IMR-90 (cell line): ENCODE measurements at regions not wholly inside any gene's neighbourhood (a gene's known extent, or its start where the extent isn't known, plus 50 kb on each side); places are given as distances from the start of the nearest gene placed in this dataset.

Experiments
- ATAC-seq: fragments of 200-7000 bp; cut with Tn5 transposase; 2 replicates; pipeline ENCODE4 v1.9.1; 2020; ENCODE audit warnings: low read depth, mild to moderate bottlenecking, moderate library complexity
- BruUV-seq: library from RNA; stranded (reverse); fragments of 400-500 nt; replicated peaks from 2 replicates; lab custom pipeline; 2021; lab: Mats Ljungman, UMichigan
- CTCF ChIA-PET: fragments of 300-600 bp; formaldehyde crosslinking; extraction: SDS; loops from one replicate; lab custom pipeline; 2021; ENCODE audit warnings: antibody characterized with exemption; lab: Yijun Ruan, JAX
- POLR2A ChIA-PET: fragments of 300-600 bp; sonication (Branson Sonifier 250); formaldehyde crosslinking; loops from one replicate; lab custom pipeline; 2022; ENCODE audit warnings: antibody characterized with exemption; ENCODE audit not compliant: unreplicated experiment; lab: Charles Lee
- DNase-seq: peaks from one replicate; pipeline ENCODE4 v3.0.0; 2013
- H2AFZ ChIP-seq: replicated peaks from 2 replicates; pipeline ENCODE3; 2013; ENCODE audit warnings: low read length, mild to moderate bottlenecking; ENCODE audit not compliant: poor library complexity
- H2AK5ac ChIP-seq: 2 replicates; pipeline ENCODE4 v1.6.1; 2013; ENCODE audit warnings: low read depth, low read length, inconsistent platforms
- H2AK9ac ChIP-seq: replicated peaks from 2 replicates; pipeline ENCODE3; 2013; ENCODE audit warnings: mild to moderate bottlenecking, low read depth, low read length, moderate library complexity; ENCODE audit not compliant: poor library complexity
- H2BK120ac ChIP-seq: 2 replicates; pipeline ENCODE4 v1.6.1; 2013; ENCODE audit warnings: low read depth, low read length, inconsistent platforms
- H2BK15ac ChIP-seq: 3 replicates; pipeline ENCODE4 v1.6.1; 2013; ENCODE audit warnings: low read depth, low read length, inconsistent platforms
- H2BK20ac ChIP-seq: 2 replicates; pipeline ENCODE4 v1.6.1; 2013; ENCODE audit warnings: low read depth, mild to moderate bottlenecking, inconsistent platforms, low read length, moderate library complexity
- H2BK5ac ChIP-seq: 2 replicates; pipeline ENCODE4 v1.6.1; 2013; ENCODE audit warnings: mild to moderate bottlenecking, low read depth, low read length, inconsistent platforms; ENCODE audit not compliant: poor library complexity, severe bottlenecking
- H3K14ac ChIP-seq: replicated peaks from 2 replicates; pipeline ENCODE4 v1.6.1; 2013; ENCODE audit warnings: low read depth, low read length, inconsistent platforms
- H3K18ac ChIP-seq: 2 replicates; pipeline ENCODE4 v1.6.1; 2013; ENCODE audit warnings: low read depth, low read length, control low read depth
- H3K23ac ChIP-seq: 2 replicates; pipeline ENCODE4 v1.6.1; 2013; ENCODE audit warnings: low read depth, low read length, inconsistent platforms
- H3K27ac ChIP-seq: 2 replicates; pipeline ENCODE4 v1.5.1; 2013; ENCODE audit warnings: mild to moderate bottlenecking, control low read depth, low read length; ENCODE audit not compliant: insufficient read depth
- H3K27me3 ChIP-seq: 2 replicates; pipeline ENCODE4 v1.6.1; 2013; ENCODE audit warnings: low read length; ENCODE audit not compliant: control insufficient read depth, insufficient read depth
- H3K36me3 ChIP-seq: 2 replicates; pipeline ENCODE4 v1.6.1; 2013; ENCODE audit warnings: low read length, mixed read lengths; ENCODE audit not compliant: control insufficient read depth, insufficient read depth
- H3K4ac ChIP-seq: 2 replicates; pipeline ENCODE4 v1.6.1; 2013; ENCODE audit warnings: low read depth, low read length, inconsistent platforms
- H3K4me1 ChIP-seq: 2 replicates; pipeline ENCODE4 v1.6.1; 2013; ENCODE audit warnings: low read length, mixed read lengths; ENCODE audit not compliant: control insufficient read depth, insufficient read depth
- H3K4me2 ChIP-seq: 2 replicates; pipeline ENCODE4 v1.6.1; 2013; ENCODE audit warnings: low read depth, mild to moderate bottlenecking, control low read depth, low read length, moderate library complexity
- H3K4me3 ChIP-seq: 2 replicates; pipeline ENCODE4 v1.5.1; 2013; ENCODE audit warnings: low read depth, mild to moderate bottlenecking, control low read depth, low read length, moderate library complexity; ENCODE audit not compliant: insufficient read depth
- H3K56ac ChIP-seq: 2 replicates; pipeline ENCODE4 v1.6.1; 2013; ENCODE audit warnings: low read length, inconsistent platforms; ENCODE audit not compliant: insufficient read depth; ENCODE audit errors: extremely low read depth
- H3K79me1 ChIP-seq, 2 experiments: 2 replicates each; pipeline ENCODE4 v1.6.1; 2013; ENCODE audit warnings: low read length in 2 of 2, inconsistent platforms in 1 of 2, low read depth in 1 of 2
- H3K9ac ChIP-seq: 2 replicates; pipeline ENCODE4 v1.6.1; 2013; ENCODE audit warnings: low read depth, low read length, control low read depth
- H3K9me1 ChIP-seq: 2 replicates; pipeline ENCODE4 v1.6.1; 2013; ENCODE audit warnings: low read length, inconsistent platforms; ENCODE audit not compliant: insufficient read depth
- H3K9me3 ChIP-seq: 2 replicates; pipeline ENCODE4 v1.6.1; 2013; ENCODE audit warnings: low read length; ENCODE audit not compliant: control insufficient read depth, insufficient read depth
- H4K20me1 ChIP-seq: 2 replicates; pipeline ENCODE4 v1.6.1; 2013; ENCODE audit warnings: low read length, inconsistent platforms; ENCODE audit not compliant: insufficient read depth
- H4K5ac ChIP-seq: 2 replicates; pipeline ENCODE4 v1.6.1; 2013; ENCODE audit warnings: mild to moderate bottlenecking, low read depth, low read length, control low read depth
- H4K8ac ChIP-seq, 2 experiments: 2 replicates each; pipeline ENCODE4 v1.6.1; 2013; ENCODE audit warnings: low read depth in 2 of 2, low read length in 2 of 2, control low read depth in 1 of 2, inconsistent platforms in 1 of 2
- H4K91ac ChIP-seq: 2 replicates; pipeline ENCODE4 v1.6.1; 2013; ENCODE audit warnings: low read depth, low read length, inconsistent platforms; ENCODE audit not compliant: insufficient read depth
- BHLHE40 ChIP-seq: fragments of 150-350 bp; IDR thresholded peaks from 2 replicates; pipeline ENCODE4 v1.6.1; 2016; ENCODE audit warnings: mild to moderate bottlenecking, low read depth, low read length
- FOS ChIP-seq: fragments of 150-350 bp; IDR thresholded peaks from 2 replicates; pipeline ENCODE4 v1.6.1; 2016; ENCODE audit warnings: low read depth, low read length
- MXI1 ChIP-seq: IDR thresholded peaks from 2 replicates; pipeline ENCODE4 v1.6.1; 2012; ENCODE audit warnings: low read depth, mild to moderate bottlenecking, low read length, moderate library complexity, borderline replicate concordance
- POLR2A ChIP-seq: IDR thresholded peaks from 2 replicates; pipeline ENCODE4 v1.6.1; 2012; ENCODE audit warnings: mild to moderate bottlenecking, low read depth, low read length
- RCOR1 ChIP-seq: IDR thresholded peaks from 2 replicates; pipeline ENCODE4 v1.6.1; 2012; ENCODE audit warnings: mild to moderate bottlenecking, low read length, improper control_type of control experiment; ENCODE audit not compliant: insufficient replicate concordance
- RFX5 ChIP-seq: IDR thresholded peaks from 2 replicates; pipeline ENCODE4 v1.8.0; 2012; ENCODE audit warnings: low read depth, mild to moderate bottlenecking, low read length, moderate library complexity
- SMC3 ChIP-seq: fragments of 150-350 bp; IDR thresholded peaks from 2 replicates; pipeline ENCODE4 v1.6.1; 2016; ENCODE audit warnings: low read depth, mild to moderate bottlenecking, antibody characterized with exemption, low read length, moderate library complexity
- WGBS, 2 experiments: methylation state at CpG; one replicate each; pipeline versions ENCODE4 v1.1.5 to v1.1.7; 2013; ENCODE audit warnings: missing lambda C conversion rate in 2 of 2; ENCODE audit not compliant: insufficient read length in 1 of 2; ENCODE audit errors: extremely low coverage in 2 of 2; 5-methylcytosine and 5-hydroxymethylcytosine counted together
- dilution Hi-C: fragments of 300-500 bp; cut with HindIII; formaldehyde crosslinking; loops from one replicate; pipeline ENCODE4 v1.14.3; 2018; ENCODE audit warnings: low sequenced_read_pairs; ENCODE audit not compliant: unreplicated experiment
- in situ Hi-C: fragments of 300-500 bp; cut with MboI; formaldehyde crosslinking; loops from 3 replicates; pipeline ENCODE4 v1.14.3; 2019; ENCODE audit warnings: low sequenced_read_pairs, inconsistent platforms, mixed read lengths
- intact Hi-C: fragments of 100-400 bp; cut with micrococcal nuclease; formaldehyde crosslinking; loops from 2 replicates; pipeline ENCODE4 v1.10.0; 2022
- TF ChIP-seq, protein P1 (sequence below): fragments of 150-350 bp; IDR thresholded peaks from 2 replicates; pipeline ENCODE4 v1.6.1; 2017; ENCODE audit warnings: mild to moderate bottlenecking, antibody characterized with exemption, low read length, low read depth

DNA sequence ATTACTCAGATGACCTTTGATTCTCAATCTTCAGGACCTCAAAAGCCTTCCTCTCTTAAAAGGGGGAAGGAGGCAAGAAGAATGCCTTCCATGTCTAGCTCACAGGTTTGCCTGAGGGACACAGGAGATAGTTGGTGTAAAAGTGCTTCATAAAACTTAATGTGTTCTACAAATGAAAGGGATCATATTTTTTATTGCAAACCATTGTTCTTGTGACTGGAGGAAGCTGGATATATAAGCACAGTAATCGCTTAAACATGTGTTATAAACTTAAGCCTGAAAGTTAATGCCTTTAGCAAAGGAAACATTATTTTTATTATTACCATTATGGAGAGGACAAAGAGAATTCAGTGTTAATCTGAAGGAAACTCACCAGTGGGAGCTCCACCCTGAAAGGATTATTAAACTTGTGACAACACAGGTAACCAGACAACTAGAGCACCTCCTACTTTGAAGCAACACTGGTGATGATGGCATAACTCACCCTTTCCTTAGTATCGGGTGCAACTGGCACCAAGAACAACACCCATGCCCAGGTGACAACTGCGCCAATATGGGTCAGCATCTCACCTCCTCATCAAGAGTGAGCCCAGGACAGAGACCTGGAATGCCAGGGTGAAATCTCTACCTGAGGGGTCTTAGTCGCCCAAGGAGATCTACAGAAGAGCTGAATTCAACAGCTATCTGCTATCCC, 288.7 kb upstream of the PRDM1 start:
- in situ Hi-C loops = no loop called here
- WGBS, 2 experiments = no CpG with 5 or more reads among the region's 4 CpGs
- peak overlapping the region; percentile 26 for H3K4me2 ChIP-seq

More for the DNA sequence above, 288.7 kb upstream of the PRDM1 start:
- Histone ChIP-seq H4K20me1 (no peaks in the 10 kb centered on the region), H3K14ac (peak overlapping the region; percentile 40), H3K9ac (no peak overlapping the region), H3K27me3 (no peaks in the 10 kb centered on the region), H3K18ac (peak overlapping the region; percentile 90), H2AK9ac (no peak overlapping the region), H4K8ac (peak overlapping the region in 1 of 2 experiments; percentile 38; a peak in 1 of 4 replicates), H3K9me1 (peaks cover 11% of the 10 kb centered on the region), H4K5ac (peak overlapping the region; percentile 72), H2BK20ac (peak overlapping the region; percentile 58), H2BK120ac (peak overlapping the region; percentile 66), H2BK15ac (peak overlapping the region; percentile 71; the same call in 2 of the 3 replicates), H2AFZ (no peak overlapping the region), H3K56ac (no peak overlapping the region), H2AK5ac (peak overlapping the region; percentile 79), H3K79me1 (no peaks in the 10 kb centered on the region), H3K4ac (peak overlapping the region; percentile 66), H4K91ac (peak overlapping the region; percentile 74; the same call in 1 of the 2 replicates), H3K4me3 (no peak overlapping the region), H3K36me3 (no peaks in the 10 kb centered on the region), H2BK5ac (peak overlapping the region; percentile 57), H3K9me3 (no peaks in the 10 kb centered on the region), H3K27ac (peak overlapping the region; percentile 75; the same call in 1 of the 2 replicates), H3K23ac (peak overlapping the region; percentile 15; the same call in 1 of the 2 replicates), H3K4me1 (peaks cover 11% of the 10 kb centered on the region)
- TF ChIP-seq, protein P1, sequence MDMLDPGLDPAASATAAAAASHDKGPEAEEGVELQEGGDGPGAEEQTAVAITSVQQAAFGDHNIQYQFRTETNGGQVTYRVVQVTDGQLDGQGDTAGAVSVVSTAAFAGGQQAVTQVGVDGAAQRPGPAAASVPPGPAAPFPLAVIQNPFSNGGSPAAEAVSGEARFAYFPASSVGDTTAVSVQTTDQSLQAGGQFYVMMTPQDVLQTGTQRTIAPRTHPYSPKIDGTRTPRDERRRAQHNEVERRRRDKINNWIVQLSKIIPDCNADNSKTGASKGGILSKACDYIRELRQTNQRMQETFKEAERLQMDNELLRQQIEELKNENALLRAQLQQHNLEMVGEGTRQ = no peak
- TF ChIP-seq RFX5 (no peak), SMC3 (no peak), MXI1 (no peak), RCOR1 (no peak), BHLHE40 (no peak), POLR2A (no peak), FOS (no peak)
- no peak for DNase-seq
- BruUV-seq = no TSS peak
- ChIA-PET POLR2A (no interaction called here), CTCF (interaction anchor here (1.1 kb wide), 1 partner anchor 53 kb away, joined by 4 read pairs; no protein-coding TSS in a partner anchor)
- dilution Hi-C loops (no loop called here), intact Hi-C loops (loop anchor here (5.0 to 10.0 kb wide), 2 partner anchors 195 to 287 kb away; partner anchors contain the start of gene PRDM1)
- ATAC-seq = no peak
